Endothelial cell (in vitro differentiated cells): ENCODE measurements at regions not wholly inside any gene's neighbourhood (a gene's known extent, or its start where the extent isn't known, plus 50 kb on each side); places are given as distances from the start of the nearest gene placed in this dataset.

Source experiments
- DNase-seq: peaks from one replicate; pipeline ENCODE4 v3.0.0; 2021; ENCODE audit warnings: low spot score
- H3K27ac Mint-ChIP-seq: one replicate; pipeline ENCODE4 v1.8.0; 2021; ENCODE audit warnings: mixed read lengths, inconsistent platforms; ENCODE audit not compliant: unreplicated experiment
- H3K27me3 Mint-ChIP-seq: one replicate; pipeline ENCODE4 v1.8.0; 2021; ENCODE audit warnings: mild to moderate bottlenecking, moderate library complexity, mixed read lengths, inconsistent platforms; ENCODE audit not compliant: unreplicated experiment
- H3K36me3 Mint-ChIP-seq: one replicate; pipeline ENCODE4 v1.8.0; 2021; ENCODE audit warnings: mild to moderate bottlenecking, low read depth, mixed read lengths, inconsistent platforms; ENCODE audit not compliant: unreplicated experiment
- H3K4me1 Mint-ChIP-seq: one replicate; pipeline ENCODE4 v1.8.0; 2021; ENCODE audit warnings: mild to moderate bottlenecking, mixed read lengths, inconsistent platforms; ENCODE audit not compliant: unreplicated experiment
- H3K4me3 Mint-ChIP-seq: one replicate; pipeline ENCODE4 v1.8.0; 2021; ENCODE audit warnings: mild to moderate bottlenecking, mixed read lengths, inconsistent platforms; ENCODE audit not compliant: unreplicated experiment
- H3K9me3 Mint-ChIP-seq: one replicate; pipeline ENCODE4 v1.8.0; 2021; ENCODE audit warnings: mixed read lengths, inconsistent platforms; ENCODE audit not compliant: unreplicated experiment
- CTCF ChIP-seq: fragments of 200-600 bp; sonication (generic); IDR thresholded peaks from one replicate; pipeline ENCODE4 v1.5.0; 2021; ENCODE audit warnings: antibody characterized with exemption; ENCODE audit not compliant: unreplicated experiment

- H3K4me3 Mint-ChIP-seq = no peak overlapping the region
- no peak for TF ChIP-seq CTCF
- H3K27ac Mint-ChIP-seq = no peak overlapping the region
- DNase-seq = no peak
- H3K9me3 Mint-ChIP-seq = peaks cover 68% of the 10 kb centered on the region
- H3K27me3 Mint-ChIP-seq = peaks cover 20% of the 10 kb centered on the region
- peaks cover 21% of the 10 kb centered on the region for H3K36me3 Mint-ChIP-seq
- no peaks in the 10 kb centered on the region for H3K4me1 Mint-ChIP-seq
Measured at GRCh38 chr22:47295226-47295901, 532.9 kb downstream of the TBC1D22A start.

- Mint-ChIP-seq H3K9me3 (peaks cover 69% of the 10 kb centered on the region), H3K27me3 (peaks cover 22% of the 10 kb centered on the region), H3K36me3 (peaks cover 25% of the 10 kb centered on the region), H3K4me1 (no peaks in the 10 kb centered on the region), H3K27ac (no peak overlapping the region), H3K4me3 (no peak overlapping the region)
- TF ChIP-seq CTCF = no peak
- DNase-seq = no peak
Measured at GRCh38 chr22:47294576-47294975, 532.1 kb downstream of the TBC1D22A start.

GRCh38 chr22:47294222-47294532 lies 531.7 kb downstream of the TBC1D22A start:
- Mint-ChIP-seq H3K36me3 (peaks cover 25% of the 10 kb centered on the region), H3K27ac (no peak overlapping the region), H3K4me3 (no peak overlapping the region), H3K9me3 (peaks cover 70% of the 10 kb centered on the region), H3K27me3 (peaks cover 22% of the 10 kb centered on the region), H3K4me1 (no peaks in the 10 kb centered on the region)
- DNase-seq = no peak
- TF ChIP-seq CTCF = no peak

GRCh38 chr22:47293368-47294221 lies 531.1 kb downstream of the TBC1D22A start:
- H3K4me1 Mint-ChIP-seq = no peaks in the 10 kb centered on the region
- peaks cover 20% of the 10 kb centered on the region for H3K27me3 Mint-ChIP-seq
- no peak overlapping the region for H3K4me3 Mint-ChIP-seq
- H3K9me3 Mint-ChIP-seq = peaks cover 66% of the 10 kb centered on the region
- peaks cover 22% of the 10 kb centered on the region for H3K36me3 Mint-ChIP-seq
- TF ChIP-seq CTCF = no peak
- peak overlapping the region; percentile 63 for H3K27ac Mint-ChIP-seq
- no peak for DNase-seq
